IMR-90 (cell line): ENCODE measurements at regions not wholly inside any gene's neighbourhood (a gene's known extent, or its start where the extent isn't known, plus 50 kb on each side); places are given as distances from the start of the nearest gene placed in this dataset.

Experiments
- BHLHE40 ChIP-seq: fragments of 150-350 bp; IDR thresholded peaks from 2 replicates; pipeline ENCODE4 v1.6.1; 2016; ENCODE audit warnings: mild to moderate bottlenecking, low read depth, low read length
- MAFK ChIP-seq: IDR thresholded peaks from 2 replicates; pipeline ENCODE4 v1.6.1; 2012; ENCODE audit warnings: low read depth, low read length, improper control_type of control experiment
- POLR2A ChIP-seq: IDR thresholded peaks from 2 replicates; pipeline ENCODE4 v1.6.1; 2012; ENCODE audit warnings: mild to moderate bottlenecking, low read depth, low read length
- RAD21 ChIP-seq: IDR thresholded peaks from 2 replicates; pipeline ENCODE4 v1.6.1; 2012; ENCODE audit warnings: low read length, improper control_type of control experiment
- TF ChIP-seq, protein P1 (sequence below): conservative IDR thresholded peaks from 2 replicates; pipeline ENCODE4 v1.5.1; 2012; ENCODE audit warnings: mild to moderate bottlenecking, low read depth, low read length, improper control_type of control experiment
- TF ChIP-seq, protein P2 (sequence below): fragments of 150-350 bp; IDR thresholded peaks from 2 replicates; pipeline ENCODE4 v1.6.1; 2016; ENCODE audit warnings: low read depth, mild to moderate bottlenecking, low read length, moderate library complexity, borderline replicate concordance

DNA sequence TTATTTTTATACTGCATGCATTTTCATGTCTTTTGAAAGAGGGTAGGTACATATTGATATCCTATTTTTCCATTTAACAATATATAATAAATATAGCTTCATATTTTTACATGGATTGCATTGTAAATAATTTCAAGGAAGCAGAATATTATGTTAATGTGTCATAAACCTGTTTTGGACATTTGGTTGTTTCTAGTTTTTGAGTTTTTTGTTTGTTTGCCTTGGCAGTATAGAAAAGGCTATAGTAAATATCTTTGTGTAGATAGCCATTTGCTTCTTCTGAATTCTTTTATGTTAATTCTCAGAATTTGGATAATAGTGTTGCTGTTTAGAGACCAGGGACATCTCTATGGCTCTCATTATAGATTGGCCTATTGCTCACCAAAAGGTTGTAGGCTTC, 645.2 kb downstream of the SLC4A3 start:
- no peak for TF ChIP-seq POLR2A
- TF ChIP-seq RAD21, result no peak
- TF ChIP-seq, protein P1, sequence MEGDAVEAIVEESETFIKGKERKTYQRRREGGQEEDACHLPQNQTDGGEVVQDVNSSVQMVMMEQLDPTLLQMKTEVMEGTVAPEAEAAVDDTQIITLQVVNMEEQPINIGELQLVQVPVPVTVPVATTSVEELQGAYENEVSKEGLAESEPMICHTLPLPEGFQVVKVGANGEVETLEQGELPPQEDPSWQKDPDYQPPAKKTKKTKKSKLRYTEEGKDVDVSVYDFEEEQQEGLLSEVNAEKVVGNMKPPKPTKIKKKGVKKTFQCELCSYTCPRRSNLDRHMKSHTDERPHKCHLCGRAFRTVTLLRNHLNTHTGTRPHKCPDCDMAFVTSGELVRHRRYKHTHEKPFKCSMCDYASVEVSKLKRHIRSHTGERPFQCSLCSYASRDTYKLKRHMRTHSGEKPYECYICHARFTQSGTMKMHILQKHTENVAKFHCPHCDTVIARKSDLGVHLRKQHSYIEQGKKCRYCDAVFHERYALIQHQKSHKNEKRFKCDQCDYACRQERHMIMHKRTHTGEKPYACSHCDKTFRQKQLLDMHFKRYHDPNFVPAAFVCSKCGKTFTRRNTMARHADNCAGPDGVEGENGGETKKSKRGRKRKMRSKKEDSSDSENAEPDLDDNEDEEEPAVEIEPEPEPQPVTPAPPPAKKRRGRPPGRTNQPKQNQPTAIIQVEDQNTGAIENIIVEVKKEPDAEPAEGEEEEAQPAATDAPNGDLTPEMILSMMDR, result no peak
- TF ChIP-seq, protein P2, sequence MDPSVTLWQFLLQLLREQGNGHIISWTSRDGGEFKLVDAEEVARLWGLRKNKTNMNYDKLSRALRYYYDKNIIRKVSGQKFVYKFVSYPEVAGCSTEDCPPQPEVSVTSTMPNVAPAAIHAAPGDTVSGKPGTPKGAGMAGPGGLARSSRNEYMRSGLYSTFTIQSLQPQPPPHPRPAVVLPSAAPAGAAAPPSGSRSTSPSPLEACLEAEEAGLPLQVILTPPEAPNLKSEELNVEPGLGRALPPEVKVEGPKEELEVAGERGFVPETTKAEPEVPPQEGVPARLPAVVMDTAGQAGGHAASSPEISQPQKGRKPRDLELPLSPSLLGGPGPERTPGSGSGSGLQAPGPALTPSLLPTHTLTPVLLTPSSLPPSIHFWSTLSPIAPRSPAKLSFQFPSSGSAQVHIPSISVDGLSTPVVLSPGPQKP, result no peak
- no peak for TF ChIP-seq BHLHE40
- TF ChIP-seq MAFK, result no peak
